K562 (cell line): ENCODE measurements at regions not wholly inside any gene's neighbourhood (a gene's known extent, or its start where the extent isn't known, plus 50 kb on each side); places are given as distances from the start of the nearest gene placed in this dataset.
A peak's percentile ranks its signal among the peaks of the same experiment; 100 is the strongest.

Experiments
- ATAC-seq: fragments of 200-7000 bp; cut with Tn5 transposase; 3 replicates; pipeline ENCODE4 v1.9.1; 2020; ENCODE audit warnings: moderate library complexity
- BruUV-seq: library from RNA; stranded (reverse); fragments of 400-500 nt; replicated peaks from 2 replicates; lab custom pipeline; 2021; lab: Mats Ljungman, UMichigan
- CTCF ChIA-PET: fragments of 300-600 bp; formaldehyde crosslinking; extraction: SDS; loops from one replicate; lab custom pipeline; 2021; ENCODE audit warnings: low intra/inter-chr PET ratio; lab: Yijun Ruan, JAX
- POLR2A ChIA-PET: fragments of 300-600, 350-650 bp; sonication (Branson Sonifier 250); formaldehyde crosslinking; extraction: SDS; loops from one replicate; lab custom pipeline; 2021; ENCODE audit warnings: antibody characterized with exemption, inconsistent platforms; lab: Yijun Ruan, JAX
- DNase-seq, 4 experiments: peaks; one replicate each; pipeline versions ENCODE4 v3.0.0 to v3.0.0-alpha.2; 2011 to 2018; ENCODE audit warnings: low spot score in 3 of 4, mixed read lengths in 3 of 4; ENCODE audit errors: extremely low read depth in 1 of 4
- FAIRE-seq: peaks from 2 replicates; lab custom pipeline; 2011; peaks lifted over from hg19 to GRCh38; lab: Jason Lieb, UNC
- H2AFZ ChIP-seq: 2 replicates; pipeline ENCODE4 v1.6.0; 2011; ENCODE audit warnings: low read depth, low read length, control low read depth, inconsistent platforms
- H3K27ac ChIP-seq: fragments of 200-600 bp; 3 replicates; pipeline ENCODE4 v1.8.0; 2011; ENCODE audit warnings: low read depth, mild to moderate bottlenecking, control low read depth, inconsistent platforms, low read length, moderate library complexity, mixed read lengths; ENCODE audit errors: extremely low read depth
- H3K27me3 ChIP-seq, 2 experiments: fragments of 300-600 bp in 1 of 2; 2 replicates in 1 of 2; 3 replicates in 1 of 2; pipeline versions ENCODE4 v1.6.0 to v1.8.0; 2011; ENCODE audit warnings: inconsistent platforms in 2 of 2, low read length in 2 of 2, mild to moderate bottlenecking in 1 of 2, mixed read lengths in 1 of 2, moderate library complexity in 1 of 2; ENCODE audit not compliant: control insufficient read depth in 2 of 2, insufficient read depth in 2 of 2
- H3K36me3 ChIP-seq: fragments of 300-600 bp; 3 replicates; pipeline ENCODE4 v1.8.0; 2011; ENCODE audit warnings: mild to moderate bottlenecking, low read length, inconsistent platforms; ENCODE audit not compliant: control insufficient read depth, insufficient read depth
- H3K4me1 ChIP-seq, 2 experiments: fragments of 200-600 bp in 1 of 2; replicated peaks in 1 of 2; 2 replicates in 1 of 2; 3 replicates in 1 of 2; pipeline versions ENCODE4 v1.5.1 to v1.8.0; 2011; ENCODE audit warnings: inconsistent platforms in 2 of 2, low read length in 2 of 2, mild to moderate bottlenecking in 1 of 2, mixed read lengths in 1 of 2, moderate library complexity in 1 of 2; ENCODE audit not compliant: control insufficient read depth in 2 of 2, insufficient read depth in 2 of 2
- H3K4me2 ChIP-seq: 2 replicates; pipeline ENCODE4 v1.6.1; 2011; ENCODE audit warnings: low read length, control low read depth, inconsistent platforms, mixed read lengths; ENCODE audit not compliant: insufficient read depth
- H3K4me3 ChIP-seq: fragments of 200-600 bp; sonication (generic), shearing (Covaris generic); 2 replicates; pipeline ENCODE4 v1.5.1; 2016; ENCODE audit warnings: control low read depth, inconsistent platforms
- H3K79me2 ChIP-seq: fragments of 200-600 bp; 3 replicates; pipeline ENCODE4 v1.8.0; 2011; ENCODE audit warnings: low read length, inconsistent platforms; ENCODE audit not compliant: control insufficient read depth, insufficient read depth
- H3K9ac ChIP-seq, 2 experiments: 2 replicates each; pipeline versions ENCODE4 v1.6.0 to v1.6.1; 2011; ENCODE audit warnings: low read depth in 2 of 2, low read length in 2 of 2, control low read depth in 1 of 2, inconsistent platforms in 1 of 2, mild to moderate bottlenecking in 1 of 2, mixed read lengths in 1 of 2; ENCODE audit not compliant: insufficient read depth in 1 of 2
- H3K9me1 ChIP-seq: one replicate; pipeline ENCODE4 v1.6.0; 2011; ENCODE audit warnings: inconsistent platforms, mild to moderate bottlenecking, low read length, moderate library complexity; ENCODE audit not compliant: control insufficient read depth, insufficient read depth
- H3K9me3 ChIP-seq: replicated peaks from 2 replicates; pipeline ENCODE4 v1.5.1; 2011; ENCODE audit warnings: low read depth, low read length, inconsistent platforms; ENCODE audit not compliant: control insufficient read depth, insufficient read depth
- H4K20me1 ChIP-seq: replicated peaks from 2 replicates; pipeline ENCODE4 v1.6.1; 2011; ENCODE audit warnings: low read length, inconsistent platforms, mixed read lengths; ENCODE audit not compliant: control insufficient read depth, insufficient read depth
- ETV6 ChIP-seq, 3 experiments: fragments of 150-350 bp in 1 of 3; sonication (generic) in 1 of 3; formaldehyde crosslinking in 1 of 3; IDR thresholded peaks; 2 replicates each; pipeline versions ENCODE4 v1.6.1 to v1.8.0; 2014 to 2022; ENCODE audit warnings: borderline replicate concordance in 2 of 3, low read depth in 2 of 3, antibody characterized with exemption in 1 of 3, low read length in 1 of 3, mild to moderate bottlenecking in 1 of 3, missing genetic modification reagents in 1 of 3
- PHF20 ChIP-seq: fragments of 450-650 bp; IDR thresholded peaks from 2 replicates; pipeline ENCODE4 v1.6.1; 2018; ENCODE audit not compliant: partially characterized antibody
- WGBS: fragments of 100-300 bp; shearing (Covaris generic); methylation state at CpG from one replicate; pipeline ENCODE4 v1.1.6; 2016; ENCODE audit warnings: low coverage, mixed read lengths; ENCODE audit not compliant: insufficient coverage; ENCODE audit errors: missing lambda C conversion rate; 5-methylcytosine and 5-hydroxymethylcytosine counted together
- in situ Hi-C: fragments of 300-500 bp; cut with MboI; formaldehyde crosslinking; loops from 4 replicates; pipeline ENCODE4 v1.15.0; 2018; ENCODE audit warnings: inconsistent platforms, mixed read lengths
- intact Hi-C: fragments of 100-400 bp; cut with micrococcal nuclease; formaldehyde crosslinking; loops from 2 replicates; pipeline ENCODE4 v1.14.2; 2022
- TF ChIP-seq, protein P1 (sequence below): fragments of 450-650 bp; IDR thresholded peaks from 2 replicates; pipeline ENCODE4 v1.6.1; 2016

GRCh38 chr5:138626333-138626944 is 51.2 kb upstream of the HSPA9 start:
- BruUV-seq = no TSS peak
- Histone ChIP-seq H3K27me3 (peaks cover 0 to 17% of the 10 kb centered on the region in 2 experiments; a peak in 2 of 5 replicates), H3K4me3 (no peak overlapping the region), H3K79me2 (no peaks in the 10 kb centered on the region), H3K9ac (no peak overlapping the region), H3K9me1 (no peaks in the 10 kb centered on the region), H3K27ac (no peak overlapping the region), H3K36me3 (no peaks in the 10 kb centered on the region), H4K20me1 (no peaks in the 10 kb centered on the region), H3K9me3 (no peaks in the 10 kb centered on the region), H2AFZ (0 out of 2 replicates have a peak overlapping the region, but pooled peaks have one; percentile 16), H3K4me1 (no peaks in the 10 kb centered on the region), H3K4me2 (no peak overlapping the region)
- peak; percentile 56; the same call in 2 of the 3 replicates for ATAC-seq
- CTCF ChIA-PET = no interaction called here
- TF ChIP-seq ETV6 (IDR thresholded peaks at IDR 0.05; ENCODE audit: borderline replicate concordance in 1 of 2, low read depth in 2 of 2, low read length in 1 of 2) (peak in 1 of 2 experiments; percentile 56; a peak in 1 of 4 replicates), ETV6 (CRISPR knock-in tag; IDR thresholded peaks at IDR 0.05; ENCODE audit: borderline replicate concordance) (no peak), PHF20 (no peak)
- TF ChIP-seq, protein P1, sequence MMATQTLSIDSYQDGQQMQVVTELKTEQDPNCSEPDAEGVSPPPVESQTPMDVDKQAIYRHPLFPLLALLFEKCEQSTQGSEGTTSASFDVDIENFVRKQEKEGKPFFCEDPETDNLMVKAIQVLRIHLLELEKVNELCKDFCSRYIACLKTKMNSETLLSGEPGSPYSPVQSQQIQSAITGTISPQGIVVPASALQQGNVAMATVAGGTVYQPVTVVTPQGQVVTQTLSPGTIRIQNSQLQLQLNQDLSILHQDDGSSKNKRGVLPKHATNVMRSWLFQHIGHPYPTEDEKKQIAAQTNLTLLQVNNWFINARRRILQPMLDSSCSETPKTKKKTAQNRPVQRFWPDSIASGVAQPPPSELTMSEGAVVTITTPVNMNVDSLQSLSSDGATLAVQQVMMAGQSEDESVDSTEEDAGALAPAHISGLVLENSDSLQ = peak; percentile 16; the same call in 1 of the 2 replicates
- no peak for FAIRE-seq
- in situ Hi-C loops (no loop called here), intact Hi-C loops (no loop called here)
- 20% methylated on average over 5 of the region's 5 CpGs for WGBS
- DNase-seq = no peak
- POLR2A ChIA-PET = interaction anchor here (0.6 to 0.8 kb wide), 3 partner anchors 22 to 648 kb away, joined by 3 read pairs; no protein-coding TSS in a partner anchor
